Kidney (tissue), 13 donors: ENCODE measurements at regions not wholly inside any gene's neighbourhood (a gene's known extent, or its start where the extent isn't known, plus 50 kb on each side); places are given as distances from the start of the nearest gene placed in this dataset.
A peak's percentile ranks its signal among the peaks of the same experiment; 100 is the strongest.

Experiments
- DNase-seq, 5 donors: peaks; one replicate each; pipeline ENCODE4 v3.0.0-alpha.2; 2013 to 2020
- FAIRE-seq: peaks from 2 replicates; lab custom pipeline; 2012; peaks lifted over from hg19 to GRCh38; lab: Jason Lieb, UNC
- H3K27ac ChIP-seq, 2 donors: one replicate each; pipeline ENCODE4 v1.7.0; 2013; ENCODE audit warnings: low read depth in 2 of 2, low read length in 2 of 2, inconsistent platforms in 1 of 2
- H3K27me3 ChIP-seq: one replicate; pipeline ENCODE4 v1.7.1; 2013; ENCODE audit warnings: low read length, inconsistent platforms; ENCODE audit not compliant: control insufficient read depth, insufficient read depth
- H3K36me3 ChIP-seq, 3 donors: one replicate each; pipeline versions ENCODE4 v1.7.0 to v1.7.1; 2013; ENCODE audit warnings: low read length in 3 of 3, control low read depth in 1 of 3, inconsistent platforms in 1 of 3; ENCODE audit not compliant: insufficient read depth in 3 of 3, control insufficient read depth in 2 of 3
- H3K4me1 ChIP-seq, 3 donors: one replicate each; pipeline versions ENCODE4 v1.7.0 to v1.7.1; 2013; ENCODE audit warnings: low read length in 3 of 3, inconsistent platforms in 1 of 3, low read depth in 1 of 3; ENCODE audit not compliant: control insufficient read depth in 2 of 3, insufficient read depth in 2 of 3
- H3K4me3 ChIP-seq, 3 donors: one replicate each; pipeline versions ENCODE4 v1.7.0 to v1.8.1; 2013; ENCODE audit warnings: low read length in 3 of 3, control low read depth in 1 of 3, inconsistent platforms in 1 of 3
- H3K9ac ChIP-seq, 3 donors: one replicate each; pipeline versions ENCODE4 v1.7.0 to v1.7.1; 2013; ENCODE audit warnings: low read length in 3 of 3, control low read depth in 1 of 3, inconsistent platforms in 1 of 3
- H3K9me3 ChIP-seq, 3 donors: one replicate each; pipeline versions ENCODE4 v1.7.0 to v1.7.1; 2013; ENCODE audit warnings: low read length in 3 of 3, control low read depth in 1 of 3, inconsistent platforms in 1 of 3; ENCODE audit not compliant: control insufficient read depth in 2 of 3, insufficient read depth in 1 of 3
- intact Hi-C: fragments of 100-400 bp; cut with DNase I; formaldehyde crosslinking; loops from one replicate; pipeline ENCODE4 v1.11.1; 2022
- TF ChIP-seq, protein P1 (sequence below): IDR thresholded peaks from 3 replicates; pipeline ENCODE4 v1.5.1; 2012; ENCODE audit warnings: mild to moderate bottlenecking, moderate library complexity, borderline replicate concordance; ENCODE audit not compliant: insufficient read depth; ENCODE audit errors: extremely low read depth
- donor health status: control.
- donor health status: control.
- donor health status: control.
- donor health status: control.
- donor health status: control.
- donor health status: DM: yes; HTN: yes; CAD: no.
- donor health status: Normal renal cell carcinoma (clear cell type).

DNA sequence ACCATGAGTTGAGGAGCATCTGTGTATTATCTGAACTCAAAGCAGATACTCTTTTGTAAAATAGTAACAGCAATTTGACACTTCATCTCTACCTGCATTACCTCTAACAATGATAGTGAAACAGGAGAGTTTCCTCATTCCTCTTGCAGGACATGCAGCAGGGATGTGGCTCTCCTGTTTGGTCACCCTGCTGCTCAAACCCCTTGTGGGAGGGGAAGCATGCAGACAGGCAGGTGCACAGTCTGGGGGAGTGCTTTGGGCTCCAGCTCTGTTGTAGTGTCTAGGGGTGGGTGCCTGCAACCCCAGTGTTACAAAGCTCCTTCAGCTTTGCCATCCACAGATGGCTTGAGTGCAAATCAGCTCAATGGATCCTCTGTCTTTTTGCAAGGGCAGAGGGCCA, 827.6 kb downstream of the DACH1 start:
- intact Hi-C loops: no loop called here

DNA sequence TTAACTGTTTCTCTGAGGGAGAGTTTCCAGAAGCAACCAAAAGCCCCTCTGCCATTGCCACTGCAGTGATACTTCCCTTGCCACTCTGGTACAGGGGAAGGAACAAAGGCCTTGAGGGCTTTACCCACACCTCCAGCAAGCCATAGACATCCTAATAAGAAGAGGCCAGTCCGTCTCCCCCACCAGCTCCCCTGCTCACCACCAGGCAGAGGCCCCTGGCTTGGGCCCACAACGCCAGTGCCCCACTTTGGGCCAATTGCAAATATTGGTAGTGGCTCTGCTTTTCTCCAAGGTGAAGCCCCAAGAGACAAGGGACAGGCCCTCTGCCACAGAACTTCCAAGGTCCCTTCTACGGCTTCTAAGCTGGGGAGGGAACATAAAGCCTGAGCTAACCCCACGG, 833.0 kb downstream of the DACH1 start:
- TF ChIP-seq, protein P1, sequence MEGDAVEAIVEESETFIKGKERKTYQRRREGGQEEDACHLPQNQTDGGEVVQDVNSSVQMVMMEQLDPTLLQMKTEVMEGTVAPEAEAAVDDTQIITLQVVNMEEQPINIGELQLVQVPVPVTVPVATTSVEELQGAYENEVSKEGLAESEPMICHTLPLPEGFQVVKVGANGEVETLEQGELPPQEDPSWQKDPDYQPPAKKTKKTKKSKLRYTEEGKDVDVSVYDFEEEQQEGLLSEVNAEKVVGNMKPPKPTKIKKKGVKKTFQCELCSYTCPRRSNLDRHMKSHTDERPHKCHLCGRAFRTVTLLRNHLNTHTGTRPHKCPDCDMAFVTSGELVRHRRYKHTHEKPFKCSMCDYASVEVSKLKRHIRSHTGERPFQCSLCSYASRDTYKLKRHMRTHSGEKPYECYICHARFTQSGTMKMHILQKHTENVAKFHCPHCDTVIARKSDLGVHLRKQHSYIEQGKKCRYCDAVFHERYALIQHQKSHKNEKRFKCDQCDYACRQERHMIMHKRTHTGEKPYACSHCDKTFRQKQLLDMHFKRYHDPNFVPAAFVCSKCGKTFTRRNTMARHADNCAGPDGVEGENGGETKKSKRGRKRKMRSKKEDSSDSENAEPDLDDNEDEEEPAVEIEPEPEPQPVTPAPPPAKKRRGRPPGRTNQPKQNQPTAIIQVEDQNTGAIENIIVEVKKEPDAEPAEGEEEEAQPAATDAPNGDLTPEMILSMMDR: no peak
- Histone ChIP-seq H3K4me1 (no peaks in the 10 kb centered on the region), H3K27ac (no peak overlapping the region), H3K9me3 (no peaks in the 10 kb centered on the region), H3K27me3 (no peaks in the 10 kb centered on the region), H3K4me3 (no peak overlapping the region), H3K36me3 (no peaks in the 10 kb centered on the region), H3K9ac (no peak overlapping the region)
- FAIRE-seq (no peak), DNase-seq (peak in 1 of 5 donors; percentile 53)
- intact Hi-C loops: no loop called here

More for the DNA sequence above, 827.6 kb downstream of the DACH1 start:
- H3K27ac ChIP-seq: no peak overlapping the region
- H3K4me1 ChIP-seq: no peaks in the 10 kb centered on the region
- no peak overlapping the region for H3K4me3 ChIP-seq
- H3K9ac ChIP-seq: no peak overlapping the region
- no peaks in the 10 kb centered on the region for H3K9me3 ChIP-seq
- H3K36me3 ChIP-seq: no peaks in the 10 kb centered on the region
- no peaks in the 10 kb centered on the region for H3K27me3 ChIP-seq
- TF ChIP-seq, protein P1: no peak
- FAIRE-seq: no peak
- DNase-seq: no peak

GRCh38 chr13:71033026-71033425, 834.0 kb downstream of the DACH1 start:
- TF ChIP-seq, protein P1: no peak
- peaks cover 0 to 5% (median 0%) of the 10 kb centered on the region in 3 donors for H3K9me3 ChIP-seq
- intact Hi-C loops: no loop called here
- H3K36me3 ChIP-seq: no peaks in the 10 kb centered on the region
- FAIRE-seq (no peak), DNase-seq (no peak)
- no peaks in the 10 kb centered on the region for H3K27me3 ChIP-seq
- H3K9ac ChIP-seq: no peak overlapping the region
- no peak overlapping the region for H3K4me3 ChIP-seq
- no peaks in the 10 kb centered on the region for H3K4me1 ChIP-seq
- H3K27ac ChIP-seq: no peak overlapping the region

DNA sequence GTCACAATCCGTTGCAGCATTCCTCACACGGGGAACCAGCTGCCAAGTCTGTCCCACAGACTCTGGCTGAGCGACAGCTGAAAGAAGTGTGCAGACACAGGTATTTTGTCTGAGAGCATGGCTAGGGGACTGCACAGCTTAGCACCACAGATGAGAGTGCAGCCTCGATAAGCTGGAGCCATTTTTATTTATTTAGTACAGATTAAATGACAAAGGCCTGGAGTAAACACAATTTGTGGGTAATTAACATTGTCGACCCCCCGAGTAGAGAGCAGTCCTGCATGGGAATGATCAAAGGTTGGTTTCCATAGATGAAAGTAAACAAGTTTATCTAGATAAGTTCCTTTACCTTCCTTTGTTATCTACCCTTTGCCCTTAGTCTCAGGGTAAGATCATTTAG, 836.2 kb downstream of the DACH1 start:
- TF ChIP-seq, protein P1: no peak
- DNase-seq: no peak
- Histone ChIP-seq H3K27me3 (no peaks in the 10 kb centered on the region), H3K9ac (no peak overlapping the region), H3K4me3 (no peak overlapping the region), H3K36me3 (no peaks in the 10 kb centered on the region), H3K9me3 (peaks cover 0 to 15% (median 0%) of the 10 kb centered on the region in 3 donors), H3K4me1 (no peaks in the 10 kb centered on the region), H3K27ac (no peak overlapping the region)
- intact Hi-C loops: no loop called here
- FAIRE-seq: no peak
